ENCODE measurements at regions not wholly inside any gene's neighbourhood (a gene's known extent, or its start where the extent isn't known, plus 50 kb on each side); places are given as distances from the start of the nearest gene placed in this dataset.

DNA sequence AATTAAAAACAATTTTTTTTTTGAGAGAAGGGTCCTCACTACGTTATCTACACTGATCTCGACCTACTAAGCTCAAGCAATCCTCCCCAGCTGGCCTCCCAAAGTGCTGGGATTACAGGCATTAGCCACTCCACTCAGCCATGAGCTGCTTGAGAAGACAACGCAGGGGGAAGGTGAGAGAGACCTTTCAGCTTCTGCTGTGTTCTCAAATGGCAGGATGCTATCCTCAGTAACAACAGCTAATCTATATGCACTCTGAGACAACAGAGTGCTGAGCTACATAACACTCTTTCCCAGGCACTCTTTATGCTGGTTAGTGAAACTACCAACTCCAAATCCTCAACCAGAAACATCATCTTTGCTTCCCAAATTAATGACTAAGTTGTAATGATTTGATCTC lies 526.1 kb downstream of the CCER1 start:
- DNase-seq (ENCODE audit: low read depth in 3 of 3, low spot score in 2 of 3) = no peak

DNA sequence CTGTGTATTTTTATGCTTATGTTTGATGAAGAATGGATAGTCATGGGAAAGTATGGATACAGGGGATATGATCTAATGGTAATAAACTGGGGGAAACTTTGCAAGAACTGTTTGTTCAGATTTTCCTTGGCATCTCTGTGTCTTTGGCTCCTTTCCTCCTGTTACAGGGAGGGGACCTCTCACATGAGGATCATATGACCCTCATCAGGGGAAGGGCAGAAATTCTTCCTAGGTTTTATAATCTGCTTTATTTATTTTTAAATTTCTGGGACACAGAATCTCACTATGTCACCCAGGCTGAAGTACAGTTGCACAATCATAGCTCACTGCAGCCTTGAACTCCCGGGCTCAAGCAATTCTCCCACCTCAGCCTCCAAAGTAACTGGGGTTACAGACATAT lies 526.5 kb downstream of the CCER1 start:
- DNase-seq (ENCODE audit: low read depth in 3 of 3, low spot score in 2 of 3) = no peak

DNA sequence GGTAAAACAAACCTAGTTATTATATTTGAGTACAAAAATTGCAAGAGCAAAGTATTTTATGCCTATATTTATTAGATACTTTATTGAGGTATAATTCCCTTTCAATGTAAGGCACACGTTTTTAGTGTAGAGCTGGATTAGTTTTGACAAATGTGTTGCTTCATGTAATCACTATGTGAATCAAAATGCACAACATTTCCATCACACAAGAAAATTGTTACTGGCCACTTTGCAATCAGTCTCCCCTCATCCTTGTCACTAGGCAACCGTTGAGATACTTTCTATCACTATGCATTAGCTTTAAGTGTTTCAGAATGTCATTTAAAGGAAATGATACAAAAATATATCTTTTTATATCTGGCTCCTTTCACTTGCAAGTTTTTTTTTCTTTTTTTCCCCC lies 531.0 kb downstream of the CCER1 start:
- no peak for DNase-seq (ENCODE audit: low read depth in 3 of 3, low spot score in 2 of 3)

DNA sequence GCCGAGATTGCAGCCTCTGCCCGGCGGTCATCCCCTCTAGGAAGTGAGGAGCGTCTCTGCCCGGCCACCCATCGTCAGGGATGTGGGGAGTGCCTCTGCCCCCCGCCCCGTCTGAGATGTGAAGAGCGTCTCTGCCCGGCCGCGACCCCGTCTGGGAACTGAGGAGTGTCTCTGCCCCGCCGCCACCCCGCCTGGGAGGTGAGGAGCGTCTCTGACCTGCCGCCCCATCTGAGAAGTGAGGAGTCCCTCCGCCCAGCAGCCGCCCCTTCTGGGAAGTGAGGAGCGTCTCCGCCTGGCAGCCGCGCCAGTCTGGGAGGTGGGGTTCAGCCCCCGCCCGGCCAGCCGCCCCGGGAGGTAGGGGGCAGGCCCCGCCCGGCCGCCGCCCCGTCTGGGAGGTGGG lies 544.0 kb downstream of the CCER1 start:
- DNase-seq (ENCODE audit: low read depth in 3 of 3, low spot score in 2 of 3) = no peak

DNA sequence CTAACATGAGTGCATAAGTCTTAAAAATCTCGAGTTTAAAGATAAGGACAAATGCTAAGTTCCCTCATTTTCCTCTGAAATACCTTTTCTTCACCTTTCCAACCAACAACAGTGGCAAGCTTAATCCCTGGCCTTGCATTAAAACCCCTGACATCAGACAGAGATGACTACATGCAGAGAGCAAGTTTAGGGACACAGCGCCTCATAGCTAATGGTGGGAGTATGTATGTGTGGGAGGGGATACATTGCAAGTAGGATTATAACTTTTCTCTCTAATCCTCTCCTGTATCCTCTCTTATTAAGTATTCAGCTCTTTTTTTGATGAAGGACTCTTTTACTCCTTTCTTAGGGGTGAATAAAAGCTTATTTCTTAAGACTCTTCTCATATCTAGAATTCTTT lies 547.1 kb downstream of the CCER1 start:
- no peak for DNase-seq (ENCODE audit: low read depth in 3 of 3, low spot score in 2 of 3)

DNA sequence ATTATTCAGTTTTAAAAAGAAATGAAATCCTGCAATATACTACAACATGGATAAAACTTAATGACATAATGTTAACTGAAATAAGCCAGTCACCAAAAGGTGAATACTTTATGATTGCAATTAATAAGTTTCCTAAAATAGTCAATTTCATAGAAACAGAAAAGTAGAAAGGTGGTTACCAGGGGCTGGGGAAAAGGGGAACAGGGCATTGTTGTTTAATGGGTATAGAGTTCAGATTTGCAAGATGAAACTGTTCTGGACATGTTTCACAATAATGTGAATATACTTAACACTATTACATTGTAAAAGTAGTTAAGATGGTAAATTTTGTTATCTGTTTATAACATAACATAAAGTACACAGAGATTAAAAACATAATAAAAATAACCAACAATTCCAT lies 550.9 kb downstream of the CCER1 start:
- no peak for DNase-seq (ENCODE audit: low read depth in 3 of 3, low spot score in 2 of 3)

DNA sequence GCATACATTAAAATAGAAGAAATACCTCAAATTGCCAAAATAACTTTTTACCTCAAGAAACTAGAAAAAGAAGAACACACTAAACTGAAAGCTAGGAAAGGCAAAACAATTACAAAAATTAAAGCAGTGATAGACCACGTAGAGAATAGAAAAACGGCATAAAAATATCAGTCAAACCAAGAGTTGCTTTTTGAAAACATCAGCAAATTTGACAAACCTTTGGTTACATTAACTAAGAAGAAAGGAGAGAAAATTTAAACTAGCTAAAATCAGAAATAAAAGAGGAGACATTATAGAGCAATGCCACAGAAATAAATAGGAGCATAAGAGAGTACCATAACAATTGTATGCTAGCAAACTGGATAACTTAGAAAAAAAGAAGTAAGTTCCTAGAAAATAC lies 553.8 kb downstream of the CCER1 start:
- no peak for DNase-seq (ENCODE audit: low read depth in 3 of 3, low spot score in 2 of 3)

DNA sequence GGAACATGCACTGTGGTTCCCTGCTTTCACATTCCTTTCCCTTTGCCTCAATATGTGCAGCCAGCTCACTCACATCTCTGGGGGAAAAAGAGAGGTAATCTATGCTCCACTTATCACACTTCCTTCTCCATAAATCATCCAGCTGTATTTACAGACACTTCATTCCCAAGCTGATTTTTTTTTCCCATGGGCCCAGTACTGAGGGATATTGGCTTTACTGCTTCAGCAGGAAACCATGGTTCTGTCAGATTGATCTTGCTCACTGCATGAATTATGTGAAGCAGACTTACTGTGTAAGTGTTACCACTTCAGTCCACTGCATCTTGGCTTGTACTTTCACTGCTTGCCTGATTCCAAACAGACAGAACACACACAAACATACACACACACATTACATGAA lies 555.6 kb downstream of the CCER1 start:
- no peak for DNase-seq (ENCODE audit: low read depth in 3 of 3, low spot score in 2 of 3)

DNA sequence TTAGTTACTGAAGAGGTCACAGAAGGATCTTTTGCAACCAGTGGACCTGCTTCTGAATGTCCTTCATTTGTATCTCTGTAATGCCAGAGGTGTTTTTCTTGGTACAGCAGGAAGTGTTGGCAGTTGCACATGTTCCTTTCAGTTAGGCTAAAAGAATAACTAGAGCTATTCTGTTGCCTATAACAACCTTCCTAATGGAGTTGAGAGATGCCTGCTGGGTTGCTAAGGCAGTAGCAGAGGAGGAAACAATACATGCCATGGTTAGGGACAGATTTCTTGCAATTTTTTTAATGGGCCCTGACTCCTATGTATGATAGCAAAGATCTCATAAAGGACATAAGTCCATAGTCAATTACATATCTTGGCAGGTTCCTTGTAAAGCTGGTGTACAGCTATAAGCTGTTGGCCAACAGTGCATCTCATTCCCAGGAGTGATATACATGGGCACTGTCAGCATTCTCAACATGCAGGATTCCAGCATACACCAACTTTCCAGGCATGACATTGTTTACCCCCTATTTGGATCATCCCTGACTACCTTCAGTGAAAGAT lies 556.6 kb downstream of the CCER1 start:
- DNase-seq (ENCODE audit: low read depth in 3 of 3, low spot score in 2 of 3) = no peak

DNA sequence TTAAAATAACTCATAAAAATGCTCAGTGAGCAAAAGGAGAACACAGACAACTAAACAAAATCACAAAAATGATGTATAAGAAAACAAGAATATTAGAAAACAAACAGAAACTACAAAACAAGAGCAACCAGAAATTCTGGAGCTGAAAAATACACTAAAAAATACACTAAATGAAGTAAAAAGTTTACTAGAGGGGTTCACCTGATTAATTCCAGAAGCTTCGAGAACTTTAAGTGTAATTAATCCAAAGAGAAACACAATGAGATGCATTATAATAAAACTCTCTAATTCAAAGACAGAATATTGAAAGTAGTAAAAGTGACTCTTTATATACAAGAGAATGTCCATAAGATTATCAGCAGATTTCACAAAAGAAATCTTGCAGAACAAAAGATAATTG lies 558.4 kb downstream of the CCER1 start:
- DNase-seq (ENCODE audit: low read depth in 3 of 3, low spot score in 2 of 3) = no peak

DNA sequence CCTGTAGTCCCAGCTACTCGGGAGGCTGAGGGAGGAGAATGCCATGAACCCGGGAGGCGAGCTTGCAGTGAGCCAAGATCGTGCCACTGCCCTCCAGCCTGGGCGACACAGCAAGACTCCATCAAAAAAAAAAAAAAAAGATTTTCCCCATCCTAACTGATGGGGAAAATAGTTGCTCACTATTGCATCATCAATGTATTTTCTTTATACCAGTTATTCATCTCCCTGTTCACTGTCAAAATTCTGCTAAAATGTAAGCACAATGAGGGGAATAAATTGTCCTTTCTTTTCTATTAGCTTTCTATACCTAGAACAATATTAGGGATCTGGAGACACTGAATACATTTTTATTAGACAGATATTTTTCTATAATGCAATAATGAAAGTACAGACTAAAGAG lies 561.3 kb downstream of the CCER1 start:
- no peak for DNase-seq (ENCODE audit: low read depth in 3 of 3, low spot score in 2 of 3)

DNA sequence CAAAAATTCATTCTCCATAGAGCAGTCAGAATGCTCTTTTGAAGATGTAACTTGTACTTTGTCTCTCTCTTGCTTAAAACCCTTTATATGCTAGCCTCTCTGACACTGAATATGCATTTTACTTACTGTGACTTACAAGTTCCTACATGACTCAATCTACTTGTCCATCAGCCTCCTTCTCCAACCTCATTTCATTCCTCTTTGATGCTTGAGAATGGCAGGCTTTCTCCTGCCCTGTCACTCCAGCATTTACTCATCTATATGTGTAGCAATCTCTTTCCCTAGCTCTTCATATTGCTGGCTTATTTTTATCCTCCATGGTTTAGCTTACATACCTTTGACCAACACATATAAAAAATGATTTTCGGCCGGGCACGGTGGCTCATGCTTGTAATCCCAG lies 561.9 kb downstream of the CCER1 start:
- no peak for DNase-seq (ENCODE audit: low read depth in 3 of 3, low spot score in 2 of 3)

DNA sequence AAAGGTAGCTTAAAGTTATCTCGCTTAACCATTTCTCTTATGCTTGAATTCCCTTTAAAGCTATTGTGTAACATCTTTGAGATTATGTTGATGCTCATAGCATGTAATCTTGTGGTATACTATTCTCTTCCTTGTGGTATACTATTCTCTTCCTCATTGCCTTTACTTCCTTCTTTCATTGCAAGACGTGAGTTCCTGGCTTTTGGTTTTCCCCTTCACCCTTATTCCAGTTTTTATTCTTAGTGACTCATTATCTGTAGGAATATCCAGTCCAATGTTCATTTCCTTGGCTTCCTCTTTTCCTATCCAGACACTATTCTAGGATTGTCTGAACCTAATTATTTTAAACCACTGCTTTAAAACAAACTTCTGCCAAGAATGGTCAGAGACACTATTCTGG lies 564.0 kb downstream of the CCER1 start:
- no peak for DNase-seq (ENCODE audit: low read depth in 3 of 3, low spot score in 2 of 3)

DNA sequence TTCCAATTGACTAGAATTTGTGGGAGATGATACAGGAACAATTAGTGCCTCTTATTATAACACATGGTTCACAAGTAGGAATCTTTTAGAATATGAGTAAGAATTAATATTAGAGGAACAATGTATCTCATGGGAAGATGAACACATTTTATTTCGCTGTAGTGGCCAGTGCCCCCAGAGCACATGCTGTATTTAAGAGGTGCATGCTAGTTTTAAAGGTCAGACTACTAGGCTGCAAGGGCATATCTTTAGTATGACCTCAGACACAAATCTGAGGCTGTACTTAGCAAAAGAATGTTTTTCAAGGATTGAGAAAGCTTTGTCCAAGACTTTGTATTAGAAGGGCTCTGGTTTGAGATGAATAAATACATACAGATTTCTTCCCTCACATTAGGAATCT lies 586.9 kb downstream of the CCER1 start:
- no peak for DNase-seq (ENCODE audit: low read depth in 3 of 3, low spot score in 2 of 3)

DNA sequence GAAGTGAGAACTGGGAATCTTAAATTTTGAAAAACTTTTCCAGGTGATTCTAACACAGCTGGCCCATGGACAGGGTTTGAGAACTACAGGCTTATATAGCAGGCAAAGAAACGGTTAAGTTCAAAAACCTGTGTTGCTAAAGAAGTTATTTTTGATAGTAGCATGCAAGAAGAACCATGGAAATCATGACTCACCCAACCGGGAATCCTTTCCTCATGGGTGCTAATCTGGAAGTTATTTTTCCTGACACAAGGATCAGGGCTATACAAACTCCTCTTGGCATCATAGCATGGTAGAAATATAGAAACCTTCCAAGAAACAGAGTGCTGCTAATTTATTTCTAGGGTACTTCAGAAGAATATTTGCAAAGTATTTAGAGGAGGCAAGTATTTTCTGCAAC lies 588.7 kb downstream of the CCER1 start:
- DNase-seq (ENCODE audit: low read depth in 3 of 3, low spot score in 2 of 3) = no peak

DNA sequence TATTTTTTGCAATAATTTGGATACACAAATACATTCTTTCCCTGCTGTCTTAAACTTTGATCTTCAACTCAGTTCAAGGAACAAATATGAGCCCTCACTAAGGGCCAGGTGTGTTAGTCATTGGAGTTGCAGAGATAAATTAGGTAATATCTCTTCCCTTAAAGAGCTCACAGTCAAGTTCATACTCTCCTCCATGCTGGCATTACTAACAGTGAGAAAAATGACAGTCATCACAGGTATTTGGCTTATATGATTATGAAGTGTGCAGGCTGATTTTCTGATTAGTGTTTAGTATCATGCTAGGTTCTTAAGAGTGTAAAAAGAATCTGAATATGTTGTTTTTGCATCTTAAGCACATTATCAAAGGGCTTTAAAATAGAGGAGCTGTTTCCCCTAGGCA lies 594.7 kb downstream of the CCER1 start:
- no peak for DNase-seq (ENCODE audit: low read depth in 3 of 3, low spot score in 2 of 3)

DNA sequence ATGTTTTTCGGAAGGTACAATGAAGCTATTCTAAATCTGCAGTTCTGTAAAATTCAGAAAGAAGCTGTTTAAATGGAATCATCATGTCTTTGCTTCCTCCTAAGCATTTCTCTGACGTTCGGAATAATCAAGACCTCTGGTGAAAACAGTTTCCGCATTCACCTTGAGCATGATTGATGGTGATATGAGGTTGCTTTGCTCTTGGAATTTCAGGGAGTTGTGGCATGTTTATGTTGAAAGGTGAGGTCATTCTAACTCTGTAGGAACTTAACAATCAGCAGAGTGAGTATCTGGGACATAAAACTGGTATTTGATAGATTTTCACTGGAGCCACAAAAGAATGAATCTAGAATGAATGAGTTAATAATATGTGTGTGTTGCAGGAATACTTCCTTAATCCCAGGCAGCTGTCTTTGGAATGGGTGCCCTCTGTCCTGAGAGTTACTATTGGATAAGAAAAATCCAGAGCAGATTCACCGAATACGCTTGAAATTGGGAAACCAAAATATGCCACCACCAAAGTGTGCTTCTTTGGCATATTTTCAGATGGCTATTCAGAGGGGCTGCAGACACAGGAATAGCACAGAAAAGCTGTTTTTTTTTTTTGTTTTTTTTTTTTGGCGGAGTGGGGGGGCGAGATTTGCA lies 599.1 kb downstream of the CCER1 start:
- no peak for DNase-seq (ENCODE audit: low read depth in 3 of 3, low spot score in 2 of 3)

DNA sequence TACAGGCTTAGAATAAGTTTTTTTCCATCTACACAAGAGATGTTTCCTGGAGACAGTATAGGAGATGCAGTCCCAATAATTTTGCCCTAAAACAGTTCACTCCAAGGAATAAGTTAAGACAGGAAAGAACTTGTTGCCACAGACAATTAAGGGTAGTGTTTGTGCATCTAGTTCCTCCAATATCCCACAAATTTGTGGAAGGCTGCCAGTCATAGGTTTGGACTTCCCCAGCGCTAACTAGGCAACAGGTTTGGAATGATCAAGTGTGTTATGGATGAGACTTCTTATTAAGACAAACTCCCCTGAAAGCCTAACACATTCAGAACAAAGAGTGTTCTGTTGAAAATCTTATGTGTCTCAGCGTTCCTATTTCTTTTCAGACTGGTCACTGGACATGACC lies 611.0 kb downstream of the CCER1 start:
- DNase-seq (ENCODE audit: low read depth in 3 of 3, low spot score in 2 of 3) = no peak

DNA sequence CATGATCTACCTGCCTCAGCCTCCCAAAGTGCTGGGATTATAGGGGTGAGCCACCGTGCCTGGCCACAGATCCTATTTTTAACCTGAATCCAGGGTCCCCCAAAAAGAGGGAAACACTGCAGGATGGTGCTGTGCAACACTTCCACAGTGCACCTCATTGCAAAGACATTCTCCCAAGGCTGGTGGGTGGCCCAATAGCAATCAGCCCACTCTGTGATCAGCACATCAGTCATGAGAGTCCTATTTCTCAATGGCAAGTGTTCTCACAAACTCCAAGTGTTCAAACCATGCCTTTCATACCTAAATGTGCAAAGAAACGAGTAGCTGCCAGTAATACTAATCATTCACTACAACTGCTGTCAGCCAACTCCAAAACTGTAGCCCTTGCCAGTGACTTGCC lies 612.9 kb downstream of the CCER1 start:
- DNase-seq (ENCODE audit: low read depth in 3 of 3, low spot score in 2 of 3) = no peak

DNA sequence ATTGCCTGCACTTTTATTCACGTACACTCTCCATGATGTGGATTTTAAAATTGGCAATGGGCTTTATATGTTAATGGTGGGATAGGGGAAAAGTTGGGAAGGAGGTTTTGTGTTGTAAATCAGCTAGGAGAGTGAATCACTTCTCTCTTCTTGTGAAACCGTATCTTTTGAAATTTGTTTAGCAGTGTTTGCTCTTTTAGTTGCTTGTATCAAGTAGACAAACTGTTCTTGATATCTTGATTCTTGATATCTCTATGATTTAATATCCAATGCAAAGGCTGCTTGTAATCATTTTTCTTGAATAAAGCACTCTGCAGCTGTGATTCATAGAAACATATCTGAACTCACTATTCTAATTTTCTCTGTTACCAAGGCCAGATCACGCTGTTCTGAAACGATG lies 615.1 kb downstream of the CCER1 start:
- no peak for DNase-seq (ENCODE audit: low read depth in 3 of 3, low spot score in 2 of 3)

DNA sequence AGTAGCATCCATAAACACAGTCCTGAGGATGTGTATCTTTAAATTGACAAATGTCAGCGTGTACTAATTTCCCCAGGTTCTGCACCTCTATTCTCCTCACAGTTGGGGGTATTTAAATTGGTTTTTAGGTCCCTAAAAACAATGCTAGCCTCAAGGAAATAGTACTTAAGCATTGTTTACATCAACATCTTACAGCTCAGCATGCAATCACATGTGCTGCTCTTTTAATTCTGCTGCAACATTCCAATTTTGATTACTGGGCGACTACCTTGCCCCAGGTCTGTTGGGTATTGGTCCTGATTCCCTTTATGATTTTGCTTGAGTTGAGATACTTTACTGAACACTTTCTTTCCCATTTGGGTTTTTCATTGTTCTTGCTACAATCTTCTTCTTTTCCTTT lies 616.6 kb downstream of the CCER1 start:
- no peak for DNase-seq (ENCODE audit: low read depth in 3 of 3, low spot score in 2 of 3)

DNA sequence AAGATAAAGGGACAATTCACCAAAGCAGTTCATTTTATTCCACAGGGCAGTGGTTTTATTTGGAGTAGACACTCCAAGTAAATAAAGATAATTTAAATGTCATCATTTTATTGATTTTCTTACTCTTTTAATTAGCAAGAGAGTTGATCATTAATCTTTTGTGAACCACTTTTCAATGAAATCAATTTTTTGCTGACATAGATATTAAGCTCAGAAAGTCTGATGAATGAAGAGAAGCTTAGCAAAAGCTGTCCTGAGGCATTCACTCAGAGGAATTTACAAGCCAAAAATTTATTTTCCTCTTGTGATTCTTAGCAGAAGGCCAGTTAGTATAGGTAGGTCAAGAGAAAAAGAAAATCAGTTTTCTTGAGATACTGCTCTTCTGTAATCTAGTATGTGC lies 618.0 kb downstream of the CCER1 start:
- DNase-seq (ENCODE audit: low read depth in 3 of 3, low spot score in 2 of 3) = no peak

DNA sequence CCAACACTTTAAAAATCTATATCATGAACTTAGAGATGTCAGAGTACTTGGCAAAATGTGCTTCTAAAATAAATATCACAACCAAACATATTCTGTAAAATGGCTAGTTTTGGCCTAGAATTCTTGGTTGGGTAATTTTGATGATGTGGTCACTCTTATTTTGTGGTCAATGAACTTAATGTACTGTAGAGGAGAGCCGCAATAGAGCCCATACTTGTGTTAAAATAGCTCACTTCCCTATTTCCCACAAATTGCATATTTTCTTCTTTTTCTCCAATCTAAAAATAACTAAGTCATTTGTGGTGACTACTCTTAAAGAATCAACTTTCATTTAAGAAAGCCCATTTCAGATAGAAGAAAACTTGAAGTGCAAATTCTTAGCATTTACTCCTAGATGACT lies 619.4 kb downstream of the CCER1 start:
- DNase-seq (ENCODE audit: low read depth in 3 of 3, low spot score in 2 of 3) = no peak

Data from right renal cortex interstitium (tissue), 3 donors.